ENCODE measurements at regions not wholly inside any gene's neighbourhood (a gene's known extent, or its start where the extent isn't known, plus 50 kb on each side); places are given as distances from the start of the nearest gene placed in this dataset.
"Not testable (repeated sequence)": the region's sequence is repeated elsewhere in the genome, so short reads cannot be mapped to it uniquely, and the experiment has no call there.

DNA sequence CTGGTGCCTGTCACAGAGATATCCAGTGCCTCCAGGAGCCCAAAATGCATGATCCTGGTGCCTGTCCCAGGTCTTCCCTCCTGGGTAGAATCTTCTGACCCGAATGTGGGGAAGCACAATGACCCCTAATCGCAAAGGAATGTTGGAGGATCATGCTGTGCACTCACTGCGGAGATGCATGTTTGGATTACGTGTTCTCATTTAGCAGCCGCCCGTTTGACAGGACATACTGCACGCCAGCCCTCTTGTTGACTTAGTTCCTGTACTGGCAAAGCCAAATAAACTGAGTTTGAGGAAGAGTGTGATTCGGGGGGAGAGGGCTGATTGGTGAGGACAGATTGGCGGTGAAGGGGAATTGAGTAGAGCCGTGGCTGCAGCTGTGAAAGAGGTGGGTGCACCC is 85.9 kb upstream of the SIM2 start:
- no peak overlapping the region for H3K27ac ChIP-seq (ENCODE audit: low read depth)
- no peak overlapping the region for H3K4me3 ChIP-seq (ENCODE audit: low read depth, low read length)
- no peaks in the 10 kb centered on the region for H3K4me1 ChIP-seq (ENCODE audit: insufficient read depth)
- WGBS: 59% methylated on average over 10 of the region's 10 CpGs
- H3K36me3 ChIP-seq (ENCODE audit: insufficient read depth): no peaks in the 10 kb centered on the region
- DNase-seq (ENCODE audit: extremely low spot score): no peak

DNA sequence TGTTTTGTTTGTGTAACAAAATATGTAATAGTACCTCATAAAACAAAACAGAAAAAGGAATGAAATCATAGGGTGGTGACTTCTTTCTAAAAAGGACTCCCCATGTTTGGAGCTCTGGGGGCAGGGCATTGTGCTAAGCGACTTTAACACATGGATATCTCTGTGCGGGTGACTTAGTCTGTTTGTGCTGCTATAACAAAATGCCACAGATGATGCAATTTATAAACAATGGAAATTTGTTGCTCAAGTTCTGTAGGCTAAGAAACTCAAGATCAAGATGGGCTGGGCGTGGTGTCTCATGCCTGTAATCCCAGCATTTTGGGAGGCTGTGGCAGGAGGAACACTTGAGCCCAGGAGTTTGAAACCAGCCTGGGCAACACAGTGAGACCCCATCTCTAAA is 85.4 kb upstream of the SIM2 start:
- Histone ChIP-seq H3K27ac (ENCODE audit: low read depth) (no peak overlapping the region), H3K4me1 (ENCODE audit: insufficient read depth) (no peaks in the 10 kb centered on the region), H3K36me3 (ENCODE audit: insufficient read depth) (no peaks in the 10 kb centered on the region), H3K4me3 (ENCODE audit: low read depth, low read length) (no peak overlapping the region)
- no peak for DNase-seq (ENCODE audit: extremely low spot score)
- 90% methylated on average over 3 of the region's 3 CpGs for WGBS

DNA sequence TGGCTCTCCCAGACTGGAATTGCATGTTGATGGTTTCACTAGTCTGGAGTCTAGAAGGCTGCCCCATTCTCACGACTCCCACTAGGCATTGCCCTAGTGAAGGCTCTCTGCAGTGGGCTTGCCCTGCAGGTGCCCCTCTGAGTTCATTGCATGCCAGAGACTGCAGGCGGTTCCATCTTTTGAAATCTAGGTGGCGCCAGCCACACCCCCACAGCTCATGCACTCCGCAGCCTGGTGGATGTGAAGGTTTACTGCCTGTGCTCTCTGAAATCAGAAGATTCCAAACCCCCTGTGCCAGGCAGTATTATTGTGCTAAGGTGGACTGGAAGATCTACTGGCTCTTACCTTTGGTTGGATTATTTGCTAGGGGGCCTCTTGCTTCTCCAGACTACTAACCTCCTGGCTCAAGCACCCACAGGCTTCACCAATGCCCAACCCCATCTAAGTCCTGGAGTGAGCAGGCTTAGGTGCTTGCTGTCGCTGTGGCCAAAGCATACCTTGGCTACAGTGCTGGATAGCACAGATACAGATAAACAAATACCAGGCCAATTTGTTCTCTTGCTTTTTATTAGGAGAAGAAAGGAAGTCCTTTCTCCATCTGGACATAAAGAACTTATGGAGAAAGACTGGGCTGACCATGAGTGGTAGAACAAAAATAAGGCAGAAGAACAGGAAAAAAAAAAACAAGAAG is 83.5 kb upstream of the SIM2 start:
- DNase-seq (ENCODE audit: extremely low spot score): no peak
- WGBS: 77% methylated on average over 5 of the region's 5 CpGs
- H3K36me3 ChIP-seq (ENCODE audit: insufficient read depth): no peaks in the 10 kb centered on the region
- no peak overlapping the region for H3K27ac ChIP-seq (ENCODE audit: low read depth)
- no peaks in the 10 kb centered on the region for H3K4me1 ChIP-seq (ENCODE audit: insufficient read depth)
- H3K4me3 ChIP-seq (ENCODE audit: low read depth, low read length): no peak overlapping the region

DNA sequence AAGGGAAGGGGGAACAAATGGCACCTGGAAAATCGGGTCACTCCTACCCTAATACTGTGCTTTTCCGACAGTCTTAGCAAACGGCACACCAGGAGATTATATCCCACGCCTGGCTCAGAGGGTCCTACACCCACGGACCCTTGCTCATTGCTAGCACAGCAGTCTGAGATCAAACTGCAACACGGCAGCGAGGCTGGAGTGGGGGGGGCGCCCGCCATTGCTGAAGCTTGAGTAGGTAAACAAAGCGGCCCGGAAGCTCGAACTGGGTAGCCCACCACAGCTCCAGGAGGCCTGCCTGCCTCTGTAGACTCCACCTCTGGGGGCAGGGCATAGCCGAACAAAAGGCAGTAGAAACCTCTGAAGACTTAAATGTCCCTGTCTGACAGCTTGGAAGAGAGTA is 82.1 kb upstream of the SIM2 start:
- H3K27ac ChIP-seq (ENCODE audit: low read depth); H3K36me3 ChIP-seq (ENCODE audit: insufficient read depth); H3K4me3 ChIP-seq (ENCODE audit: low read depth, low read length); DNase-seq (ENCODE audit: extremely low spot score); H3K4me1 ChIP-seq (ENCODE audit: insufficient read depth): not testable (repeated sequence)
- WGBS: 91% methylated on average over 13 of the region's 13 CpGs

DNA sequence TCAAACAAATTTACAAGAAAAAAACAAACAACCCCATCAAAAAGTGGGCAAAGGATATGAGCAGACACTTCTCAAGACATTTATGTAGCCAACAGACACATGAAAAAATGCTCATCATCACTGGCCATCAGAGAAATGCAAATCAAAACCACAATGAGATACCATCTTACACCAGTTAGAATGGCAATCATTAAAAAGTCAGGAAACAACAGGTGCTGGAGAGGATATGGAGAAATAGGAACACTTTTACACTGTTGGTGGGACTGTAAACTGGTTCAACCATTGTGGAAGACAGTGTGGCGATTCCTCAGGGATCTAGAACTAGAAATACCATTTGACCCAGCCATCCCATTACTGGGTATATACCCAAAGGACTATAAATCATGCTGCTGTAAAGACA is 77.1 kb upstream of the SIM2 start:
- not testable (repeated sequence) for DNase-seq (ENCODE audit: extremely low spot score); H3K4me3 ChIP-seq (ENCODE audit: low read depth, low read length); H3K36me3 ChIP-seq (ENCODE audit: insufficient read depth); H3K4me1 ChIP-seq (ENCODE audit: insufficient read depth); H3K27ac ChIP-seq (ENCODE audit: low read depth)
- 63% methylated on average over 1 of the region's 1 CpG for WGBS

DNA sequence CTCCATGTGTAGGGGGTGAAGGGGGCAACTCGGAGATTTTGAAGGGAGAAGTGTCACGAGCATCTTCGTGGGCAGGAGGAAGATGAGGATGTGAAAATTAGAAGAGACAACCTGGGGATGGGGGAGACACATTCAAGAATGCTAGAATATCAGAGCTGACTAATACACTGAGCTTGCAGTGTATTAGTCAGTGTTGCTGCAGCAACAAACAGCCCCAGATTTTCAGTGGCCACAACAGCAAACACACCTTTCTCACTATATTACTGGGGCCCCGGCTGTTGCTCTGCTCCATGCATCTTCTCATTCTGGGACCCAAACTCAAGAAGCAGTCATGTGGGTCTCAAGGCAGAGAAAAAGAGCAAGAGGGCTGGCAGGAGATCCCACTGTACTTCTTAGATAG is 74.8 kb upstream of the SIM2 start:
- Histone ChIP-seq H3K4me1 (ENCODE audit: insufficient read depth) (no peaks in the 10 kb centered on the region), H3K36me3 (ENCODE audit: insufficient read depth) (no peaks in the 10 kb centered on the region), H3K4me3 (ENCODE audit: low read depth, low read length) (no peak overlapping the region), H3K27ac (ENCODE audit: low read depth) (no peak overlapping the region)
- WGBS: 92% methylated on average over 4 of the region's 4 CpGs
- no peak for DNase-seq (ENCODE audit: extremely low spot score)

DNA sequence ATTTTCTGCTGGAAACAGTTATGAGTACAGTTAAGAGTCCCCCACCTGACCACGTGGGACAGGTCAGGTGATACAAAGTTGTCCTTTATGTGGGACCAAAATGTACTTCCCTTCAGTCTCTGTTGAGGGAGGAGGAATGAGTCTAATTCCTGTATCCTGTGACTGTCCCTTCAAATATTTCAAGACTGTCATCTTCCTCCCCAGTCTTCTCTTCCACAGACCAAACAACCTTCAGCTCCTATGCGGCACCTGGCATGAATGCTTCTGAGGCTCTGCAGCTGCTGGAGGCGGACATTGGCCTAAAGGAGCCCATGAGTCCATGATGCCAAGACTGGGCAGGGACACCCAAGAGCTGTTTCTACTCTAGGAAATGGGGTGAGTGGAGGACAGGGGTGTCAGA is 72.1 kb upstream of the SIM2 start:
- Histone ChIP-seq H3K4me3 (ENCODE audit: low read depth, low read length) (no peak overlapping the region), H3K4me1 (ENCODE audit: insufficient read depth) (no peaks in the 10 kb centered on the region), H3K36me3 (ENCODE audit: insufficient read depth) (no peaks in the 10 kb centered on the region), H3K27ac (ENCODE audit: low read depth) (no peak overlapping the region)
- DNase-seq (ENCODE audit: extremely low spot score): no peak
- WGBS: 85% methylated on average over 3 of the region's 3 CpGs

DNA sequence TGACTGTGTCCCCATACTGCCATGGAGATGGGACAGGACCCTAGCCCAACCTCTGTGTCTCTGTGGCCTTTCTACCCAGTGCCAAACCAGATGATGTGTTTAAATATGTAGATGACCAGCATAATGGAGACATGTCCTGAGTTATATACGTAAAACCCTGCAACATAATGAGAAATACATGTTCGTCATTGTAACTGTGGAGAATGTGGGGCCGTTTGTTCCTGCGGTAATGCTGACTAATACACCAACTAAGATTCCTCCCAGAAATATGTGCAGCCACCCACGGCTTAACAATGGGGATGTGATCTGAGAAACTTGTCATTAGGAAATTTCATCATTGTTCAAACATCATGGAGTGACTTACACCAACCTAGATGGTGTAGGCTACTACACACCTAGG is 71.7 kb upstream of the SIM2 start:
- Histone ChIP-seq H3K36me3 (ENCODE audit: insufficient read depth) (no peaks in the 10 kb centered on the region), H3K4me3 (ENCODE audit: low read depth, low read length) (no peak overlapping the region), H3K4me1 (ENCODE audit: insufficient read depth) (no peaks in the 10 kb centered on the region), H3K27ac (ENCODE audit: low read depth) (no peak overlapping the region)
- no peak for DNase-seq (ENCODE audit: extremely low spot score)
- 90% methylated on average over 5 of the region's 5 CpGs for WGBS

DNA sequence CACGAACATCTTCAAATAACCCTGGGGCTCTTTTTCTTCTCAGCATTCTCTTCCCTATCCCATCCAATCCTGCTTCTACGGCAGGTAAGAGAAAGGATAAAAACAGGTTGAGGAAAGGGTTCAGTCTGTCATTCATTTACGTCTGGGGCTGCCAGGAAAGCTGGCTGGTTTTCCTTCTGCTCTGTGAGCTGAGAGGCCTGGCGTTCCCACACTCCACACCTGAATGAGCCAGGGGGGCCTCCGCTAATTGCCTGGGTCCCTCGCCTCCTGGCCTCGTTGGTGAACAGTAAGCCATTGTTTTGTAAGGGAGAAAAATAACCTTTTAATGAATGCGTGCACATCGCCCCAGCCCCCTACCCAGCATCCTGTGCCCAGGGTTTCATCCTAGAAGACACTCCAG is 70.8 kb upstream of the SIM2 start:
- Histone ChIP-seq H3K4me3 (ENCODE audit: low read depth, low read length) (no peak overlapping the region), H3K36me3 (ENCODE audit: insufficient read depth) (no peaks in the 10 kb centered on the region), H3K27ac (ENCODE audit: low read depth) (no peak overlapping the region), H3K4me1 (ENCODE audit: insufficient read depth) (no peaks in the 10 kb centered on the region)
- DNase-seq (ENCODE audit: extremely low spot score): no peak
- 85% methylated on average over 9 of the region's 9 CpGs for WGBS

DNA sequence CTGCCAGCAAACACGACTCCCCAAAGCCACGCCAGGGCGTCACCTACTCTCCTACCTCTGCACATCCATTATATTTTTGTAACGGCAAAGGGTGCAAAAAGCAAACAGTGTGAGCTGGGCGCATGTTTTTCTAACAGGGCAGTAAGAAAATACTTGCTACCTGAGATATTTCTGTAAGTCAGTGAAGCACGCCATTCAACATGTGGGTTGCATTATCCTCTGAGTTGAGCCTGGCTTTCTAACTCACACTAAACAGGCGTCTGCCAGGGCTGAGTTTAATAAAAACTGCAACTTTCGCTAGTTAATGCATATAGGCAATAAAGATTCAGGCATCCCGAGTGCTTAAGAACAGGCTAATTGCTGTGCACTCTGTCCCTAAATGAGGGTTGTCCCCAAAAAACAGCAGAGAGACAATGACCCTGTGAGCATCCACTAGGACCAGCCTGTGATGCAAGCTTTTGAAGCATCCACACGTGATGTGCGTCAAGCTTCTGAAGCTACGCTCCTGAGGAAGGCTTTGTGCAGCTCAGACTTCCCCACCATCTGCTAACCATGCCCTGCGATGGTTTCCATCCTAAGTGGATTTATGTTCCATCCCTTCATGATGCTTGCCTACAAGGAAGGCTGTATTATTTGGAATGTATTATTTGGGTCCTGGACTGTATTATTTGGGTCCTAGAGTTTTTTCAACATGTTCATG is 70.0 kb upstream of the SIM2 start:
- 49% methylated on average over 13 of the region's 13 CpGs for WGBS
- DNase-seq (ENCODE audit: extremely low spot score): no peak
- H3K4me1 ChIP-seq (ENCODE audit: insufficient read depth): no peaks in the 10 kb centered on the region
- no peak overlapping the region for H3K27ac ChIP-seq (ENCODE audit: low read depth)
- H3K4me3 ChIP-seq (ENCODE audit: low read depth, low read length): no peak overlapping the region
- no peaks in the 10 kb centered on the region for H3K36me3 ChIP-seq (ENCODE audit: insufficient read depth)

DNA sequence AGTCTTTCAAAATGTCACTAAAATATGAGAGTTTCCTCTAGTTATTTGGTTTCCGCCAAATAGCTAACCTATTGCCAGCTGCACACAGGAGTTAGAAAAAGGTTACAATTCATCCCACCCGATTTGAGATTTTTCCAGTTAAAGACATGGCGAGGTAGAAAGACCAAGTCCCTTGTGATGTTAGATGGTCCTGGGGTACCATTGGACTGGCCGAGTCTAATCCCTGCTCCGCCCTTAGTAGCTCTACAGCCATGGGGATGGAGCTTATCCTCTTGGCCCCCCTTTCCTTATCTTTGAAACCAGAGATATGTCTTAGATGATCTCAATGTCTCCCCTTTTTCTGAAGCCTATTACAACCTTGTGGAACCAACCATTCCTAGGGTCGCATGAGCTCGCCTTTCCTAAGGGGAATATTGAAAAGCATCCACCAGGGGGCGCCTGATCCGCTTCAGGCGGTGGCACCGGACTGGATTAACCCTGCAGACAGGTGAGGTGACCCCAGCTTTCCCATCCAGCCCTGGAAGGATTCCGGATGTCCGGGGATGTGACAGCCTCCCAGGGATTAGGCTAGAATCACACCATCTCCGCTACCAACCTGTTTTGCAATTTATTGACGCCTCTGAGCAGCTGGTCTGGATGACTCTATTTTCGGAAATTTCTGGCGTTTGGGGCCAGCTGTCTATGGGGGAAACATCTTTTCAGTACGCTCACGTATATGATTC is 68.3 kb upstream of the SIM2 start:
- WGBS: 39% methylated on average over 19 of the region's 19 CpGs
- H3K4me3 ChIP-seq (ENCODE audit: low read depth, low read length): no peak overlapping the region
- no peak for DNase-seq (ENCODE audit: extremely low spot score)
- no peaks in the 10 kb centered on the region for H3K36me3 ChIP-seq (ENCODE audit: insufficient read depth)
- no peak overlapping the region for H3K27ac ChIP-seq (ENCODE audit: low read depth)
- no peaks in the 10 kb centered on the region for H3K4me1 ChIP-seq (ENCODE audit: insufficient read depth)

DNA sequence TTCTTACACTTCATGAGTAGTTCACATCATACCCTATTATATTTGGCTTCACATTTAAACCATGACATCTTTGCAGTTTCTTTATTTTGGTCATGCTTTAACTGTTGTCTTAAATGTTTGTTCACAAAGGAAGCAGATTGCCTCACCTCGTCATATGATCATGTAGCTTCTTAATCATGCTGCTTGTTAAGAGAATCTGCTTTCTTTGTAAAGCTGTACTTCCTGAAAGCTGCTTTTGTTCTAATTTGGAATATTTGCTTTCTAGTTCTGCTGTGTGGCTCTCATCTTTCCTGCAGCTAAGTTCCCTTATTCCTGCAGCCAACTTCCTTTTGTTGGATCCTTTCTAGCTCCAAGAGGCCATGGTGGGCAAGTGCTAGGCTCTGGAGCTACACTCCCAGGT is 62.9 kb upstream of the SIM2 start:
- H3K4me3 ChIP-seq (ENCODE audit: low read depth, low read length): no peak overlapping the region
- 36% methylated on average over 1 of the region's 1 CpG for WGBS
- H3K36me3 ChIP-seq (ENCODE audit: insufficient read depth): no peaks in the 10 kb centered on the region
- no peaks in the 10 kb centered on the region for H3K4me1 ChIP-seq (ENCODE audit: insufficient read depth)
- DNase-seq (ENCODE audit: extremely low spot score): no peak
- no peak overlapping the region for H3K27ac ChIP-seq (ENCODE audit: low read depth)

DNA sequence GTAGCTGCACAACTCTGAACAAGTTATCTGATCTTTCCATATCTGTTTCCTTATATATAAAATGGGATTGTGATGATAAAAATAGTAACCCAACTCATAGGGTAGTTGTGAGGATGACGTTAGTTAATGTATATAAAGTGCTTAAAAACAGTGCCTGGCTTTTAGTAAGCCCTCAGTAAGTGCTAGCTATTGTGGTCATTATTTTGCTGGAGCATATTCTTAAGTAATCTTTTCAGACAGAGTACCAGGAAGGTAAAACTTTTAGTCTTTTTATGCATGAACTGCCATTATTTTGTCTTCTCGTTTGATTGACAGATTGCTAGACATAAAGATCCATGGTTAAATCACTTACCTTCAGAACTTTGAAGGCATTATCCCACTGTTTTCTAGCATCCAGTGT is 62.5 kb upstream of the SIM2 start:
- Histone ChIP-seq H3K36me3 (ENCODE audit: insufficient read depth) (no peaks in the 10 kb centered on the region), H3K4me3 (ENCODE audit: low read depth, low read length) (no peak overlapping the region), H3K27ac (ENCODE audit: low read depth) (no peak overlapping the region), H3K4me1 (ENCODE audit: insufficient read depth) (no peaks in the 10 kb centered on the region)
- DNase-seq (ENCODE audit: extremely low spot score): no peak
- WGBS: 82% methylated on average over 2 of the region's 2 CpGs

DNA sequence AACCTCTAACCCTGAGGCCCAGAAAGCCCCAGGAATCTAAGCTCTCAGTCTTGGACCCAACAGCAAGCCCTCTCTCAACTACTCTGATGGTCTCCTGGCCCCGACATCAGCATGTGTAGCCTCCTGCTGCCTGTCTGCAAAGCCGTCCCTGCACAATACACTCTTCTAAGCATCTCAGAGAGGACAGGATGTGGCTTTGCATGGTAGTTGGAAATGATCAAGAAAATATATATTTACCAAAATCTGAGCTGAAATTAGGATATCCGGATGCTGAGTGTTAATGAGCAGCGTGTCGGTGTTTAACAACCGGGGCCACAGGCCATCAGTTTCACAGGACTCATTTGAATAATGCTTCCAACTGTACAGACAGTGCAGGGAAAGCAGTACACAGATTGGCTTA is 59.1 kb upstream of the SIM2 start:
- DNase-seq (ENCODE audit: extremely low spot score): no peak
- Histone ChIP-seq H3K4me3 (ENCODE audit: low read depth, low read length) (no peak overlapping the region), H3K36me3 (ENCODE audit: insufficient read depth) (no peaks in the 10 kb centered on the region), H3K27ac (ENCODE audit: low read depth) (no peak overlapping the region), H3K4me1 (ENCODE audit: insufficient read depth) (no peaks in the 10 kb centered on the region)
- WGBS: 39% methylated on average over 6 of the region's 6 CpGs
